WTC11 (cell line): ENCODE measurements at regions not wholly inside any gene's neighbourhood (a gene's known extent, or its start where the extent isn't known, plus 50 kb on each side); places are given as distances from the start of the nearest gene placed in this dataset.

Experiments used
- ATAC-seq: fragments of 200-7000 bp; cut with Tn5 transposase; 2 replicates; pipeline ENCODE4 v1.10.0; 2021; ENCODE audit warnings: mild to moderate bottlenecking, moderate library complexity
- CTCF ChIA-PET: fragments of 300-600 bp; sonication (Branson Sonifier 250); formaldehyde crosslinking; loops from one replicate; lab custom pipeline; 2021; ENCODE audit warnings: antibody characterized with exemption; lab: Charles Lee
- POLR2A ChIA-PET: fragments of 350-600 bp; sonication (Branson Sonifier 250); formaldehyde crosslinking; loops from one replicate; lab custom pipeline; 2021; ENCODE audit warnings: antibody characterized with exemption; lab: Charles Lee
- DNase-seq: peaks from one replicate; pipeline ENCODE4 v3.0.0; 2021; ENCODE audit warnings: low spot score
- H3K27ac Mint-ChIP-seq: 2 replicates; pipeline ENCODE4 v1.8.0; 2021; ENCODE audit warnings: mixed read lengths
- H3K27me3 Mint-ChIP-seq: 2 replicates; pipeline ENCODE4 v1.8.0; 2021; ENCODE audit warnings: low read depth, mild to moderate bottlenecking, moderate library complexity, mixed read lengths
- H3K36me3 Mint-ChIP-seq: 2 replicates; pipeline ENCODE4 v1.8.0; 2021; ENCODE audit warnings: mixed read lengths
- H3K4me1 Mint-ChIP-seq: 2 replicates; pipeline ENCODE4 v1.8.0; 2022; ENCODE audit warnings: mixed read lengths
- H3K4me3 Mint-ChIP-seq: 2 replicates; pipeline ENCODE4 v1.8.0; 2021; ENCODE audit warnings: mild to moderate bottlenecking, moderate library complexity, mixed read lengths
- H3K9me3 Mint-ChIP-seq: 2 replicates; pipeline ENCODE4 v1.8.0; 2021; ENCODE audit warnings: mixed read lengths
- ARID4B ChIP-seq: sonication (generic); formaldehyde crosslinking; IDR thresholded peaks from 2 replicates; pipeline ENCODE4 v1.8.0; 2023; ENCODE audit warnings: missing genetic modification reagents, mild to moderate bottlenecking, borderline replicate concordance
- CREB1 ChIP-seq: sonication (generic); formaldehyde crosslinking; IDR thresholded peaks from 2 replicates; pipeline ENCODE4 v1.8.0; 2023; ENCODE audit warnings: mild to moderate bottlenecking, missing genetic modification reagents
- CTCF ChIP-seq: fragments of 200-600 bp; IDR thresholded peaks from 2 replicates; pipeline ENCODE4 v1.8.0; 2022; ENCODE audit warnings: antibody characterized with exemption
- EMX1 ChIP-seq: fragments of 250-450 bp; sonication (Bioruptor Pico); IDR thresholded peaks from 2 replicates; pipeline ENCODE4 v1.8.0; 2021; ENCODE audit warnings: mild to moderate bottlenecking
- GABPB1 ChIP-seq: sonication (generic); formaldehyde crosslinking; IDR thresholded peaks from 2 replicates; pipeline ENCODE4 v1.8.1; 2023; ENCODE audit warnings: mild to moderate bottlenecking, missing genetic modification reagents
- GTF2I ChIP-seq: fragments of 250-450 bp; sonication (Bioruptor Pico); conservative IDR thresholded peaks from 2 replicates; pipeline ENCODE4 v1.4.0; 2021; ENCODE audit warnings: mild to moderate bottlenecking
- ZNF263 ChIP-seq: sonication (generic); formaldehyde crosslinking; IDR thresholded peaks from 2 replicates; pipeline ENCODE4 v1.8.1; 2022; ENCODE audit warnings: low read depth, mild to moderate bottlenecking, moderate library complexity, missing genetic modification reagents
- ZNF416 ChIP-seq: fragments of 250-450 bp; sonication (Bioruptor Pico); IDR thresholded peaks from 2 replicates; pipeline ENCODE4 v1.9.0; 2021; ENCODE audit warnings: mild to moderate bottlenecking, inconsistent platforms
- ZNF512 ChIP-seq: sonication (generic); formaldehyde crosslinking; IDR thresholded peaks from 2 replicates; pipeline ENCODE4 v1.8.1; 2022; ENCODE audit warnings: missing genetic modification reagents, borderline replicate concordance
- TF ChIP-seq, protein P1 (sequence below): fragments of 250-450 bp; sonication (Bioruptor Pico); IDR thresholded peaks from 2 replicates; pipeline ENCODE4 v1.9.0; 2021; ENCODE audit warnings: mild to moderate bottlenecking, borderline replicate concordance
- TF ChIP-seq, protein P2 (sequence below): sonication (generic); formaldehyde crosslinking; IDR thresholded peaks from 2 replicates; pipeline ENCODE4 v1.8.1; 2023; ENCODE audit warnings: mild to moderate bottlenecking, moderate library complexity, missing genetic modification reagents

DNA sequence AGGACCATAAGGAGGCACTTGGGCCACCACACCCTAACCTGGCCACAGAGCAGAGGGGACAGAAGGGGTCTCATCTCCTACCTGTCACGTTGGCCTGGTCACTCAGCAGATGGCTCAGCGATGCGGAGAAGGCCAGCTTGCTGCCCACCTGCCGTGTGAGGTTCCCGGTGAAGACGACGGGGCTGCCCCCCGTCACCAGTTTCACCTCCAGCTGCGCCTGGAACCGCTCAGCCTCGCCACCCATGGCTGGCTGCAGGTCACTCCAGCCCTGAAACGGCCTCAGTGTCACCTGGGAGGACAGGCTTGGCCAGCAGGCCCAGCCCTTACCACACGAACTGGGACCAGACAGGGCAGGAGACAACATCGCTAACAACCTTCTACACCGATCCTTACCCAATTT, 116.8 kb downstream of the RMI2 start:
- Mint-ChIP-seq H3K27ac (no peak overlapping the region), H3K27me3 (no peaks in the 10 kb centered on the region), H3K9me3 (no peaks in the 10 kb centered on the region), H3K4me1 (no peaks in the 10 kb centered on the region), H3K4me3 (no peak overlapping the region), H3K36me3 (no peaks in the 10 kb centered on the region)
- DNase-seq (no peak), ATAC-seq (no peak)
- CTCF ChIA-PET = interaction anchor here (1.0 kb wide), 1 partner anchor 181 kb away, joined by 5 read pairs; no protein-coding TSS in a partner anchor
- POLR2A ChIA-PET = no interaction called here
- TF ChIP-seq GTF2I (CRISPR knock-in tag) (no peak), ARID4B (CRISPR knock-in tag) (no peak), ZNF263 (no peak), CREB1 (CRISPR knock-in tag) (no peak), CTCF (no peak), ZNF512 (CRISPR knock-in tag) (no peak), GABPB1 (CRISPR knock-in tag) (no peak)
- TF ChIP-seq, protein P1, sequence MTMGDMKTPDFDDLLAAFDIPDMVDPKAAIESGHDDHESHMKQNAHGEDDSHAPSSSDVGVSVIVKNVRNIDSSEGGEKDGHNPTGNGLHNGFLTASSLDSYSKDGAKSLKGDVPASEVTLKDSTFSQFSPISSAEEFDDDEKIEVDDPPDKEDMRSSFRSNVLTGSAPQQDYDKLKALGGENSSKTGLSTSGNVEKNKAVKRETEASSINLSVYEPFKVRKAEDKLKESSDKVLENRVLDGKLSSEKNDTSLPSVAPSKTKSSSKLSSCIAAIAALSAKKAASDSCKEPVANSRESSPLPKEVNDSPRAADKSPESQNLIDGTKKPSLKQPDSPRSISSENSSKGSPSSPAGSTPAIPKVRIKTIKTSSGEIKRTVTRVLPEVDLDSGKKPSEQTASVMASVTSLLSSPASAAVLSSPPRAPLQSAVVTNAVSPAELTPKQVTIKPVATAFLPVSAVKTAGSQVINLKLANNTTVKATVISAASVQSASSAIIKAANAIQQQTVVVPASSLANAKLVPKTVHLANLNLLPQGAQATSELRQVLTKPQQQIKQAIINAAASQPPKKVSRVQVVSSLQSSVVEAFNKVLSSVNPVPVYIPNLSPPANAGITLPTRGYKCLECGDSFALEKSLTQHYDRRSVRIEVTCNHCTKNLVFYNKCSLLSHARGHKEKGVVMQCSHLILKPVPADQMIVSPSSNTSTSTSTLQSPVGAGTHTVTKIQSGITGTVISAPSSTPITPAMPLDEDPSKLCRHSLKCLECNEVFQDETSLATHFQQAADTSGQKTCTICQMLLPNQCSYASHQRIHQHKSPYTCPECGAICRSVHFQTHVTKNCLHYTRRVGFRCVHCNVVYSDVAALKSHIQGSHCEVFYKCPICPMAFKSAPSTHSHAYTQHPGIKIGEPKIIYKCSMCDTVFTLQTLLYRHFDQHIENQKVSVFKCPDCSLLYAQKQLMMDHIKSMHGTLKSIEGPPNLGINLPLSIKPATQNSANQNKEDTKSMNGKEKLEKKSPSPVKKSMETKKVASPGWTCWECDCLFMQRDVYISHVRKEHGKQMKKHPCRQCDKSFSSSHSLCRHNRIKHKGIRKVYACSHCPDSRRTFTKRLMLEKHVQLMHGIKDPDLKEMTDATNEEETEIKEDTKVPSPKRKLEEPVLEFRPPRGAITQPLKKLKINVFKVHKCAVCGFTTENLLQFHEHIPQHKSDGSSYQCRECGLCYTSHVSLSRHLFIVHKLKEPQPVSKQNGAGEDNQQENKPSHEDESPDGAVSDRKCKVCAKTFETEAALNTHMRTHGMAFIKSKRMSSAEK (CRISPR knock-in tag) = no peak
- TF ChIP-seq, protein P2, sequence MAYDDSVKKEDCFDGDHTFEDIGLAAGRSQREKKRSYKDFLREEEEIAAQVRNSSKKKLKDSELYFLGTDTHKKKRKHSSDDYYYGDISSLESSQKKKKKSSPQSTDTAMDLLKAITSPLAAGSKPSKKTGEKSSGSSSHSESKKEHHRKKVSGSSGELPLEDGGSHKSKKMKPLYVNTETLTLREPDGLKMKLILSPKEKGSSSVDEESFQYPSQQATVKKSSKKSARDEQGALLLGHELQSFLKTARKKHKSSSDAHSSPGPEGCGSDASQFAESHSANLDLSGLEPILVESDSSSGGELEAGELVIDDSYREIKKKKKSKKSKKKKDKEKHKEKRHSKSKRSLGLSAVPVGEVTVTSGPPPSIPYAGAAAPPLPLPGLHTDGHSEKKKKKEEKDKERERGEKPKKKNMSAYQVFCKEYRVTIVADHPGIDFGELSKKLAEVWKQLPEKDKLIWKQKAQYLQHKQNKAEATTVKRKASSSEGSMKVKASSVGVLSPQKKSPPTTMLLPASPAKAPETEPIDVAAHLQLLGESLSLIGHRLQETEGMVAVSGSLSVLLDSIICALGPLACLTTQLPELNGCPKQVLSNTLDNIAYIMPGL = no peak
- TF ChIP-seq, all 79 proteins: peak for 0

DNA sequence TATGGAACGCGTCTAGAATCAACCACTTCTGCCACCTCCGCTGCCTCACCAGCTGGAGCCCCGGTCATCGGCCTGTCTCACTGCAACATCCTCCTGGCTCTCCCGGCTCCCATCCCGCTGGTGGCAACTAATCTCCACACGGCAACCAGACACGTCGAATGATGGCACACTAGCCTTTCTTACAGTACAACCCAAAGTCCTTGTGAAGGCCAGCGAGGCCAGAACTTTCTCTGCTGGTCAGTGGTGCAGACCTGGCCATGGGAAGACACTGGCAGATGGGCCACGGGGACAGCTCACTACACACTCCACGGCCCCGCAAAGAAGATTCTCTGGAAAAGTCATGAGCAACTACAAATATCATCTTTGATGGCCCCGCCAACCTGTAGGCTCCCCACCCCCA, 117.6 kb downstream of the RMI2 start:
- H3K9me3 Mint-ChIP-seq = no peaks in the 10 kb centered on the region
- DNase-seq (no peak), ATAC-seq (no peak)
- ChIA-PET CTCF (interaction anchor here (0.6 kb wide), 1 partner anchor 222 kb away, joined by 3 read pairs; no protein-coding TSS in a partner anchor), POLR2A (no interaction called here)
- no peaks in the 10 kb centered on the region for H3K36me3 Mint-ChIP-seq
- H3K4me1 Mint-ChIP-seq = no peaks in the 10 kb centered on the region
- H3K27ac Mint-ChIP-seq = no peak overlapping the region
- TF ChIP-seq EMX1 = no peak
- no peak for TF ChIP-seq ZNF416 (CRISPR knock-in tag)
- no peaks in the 10 kb centered on the region for H3K27me3 Mint-ChIP-seq
- H3K4me3 Mint-ChIP-seq = no peak overlapping the region
